ENCODE measurements at regions not wholly inside any gene's neighbourhood (a gene's known extent, or its start where the extent isn't known, plus 50 kb on each side); places are given as distances from the start of the nearest gene placed in this dataset.
"Not testable (repeated sequence)": the region's sequence is repeated elsewhere in the genome, so short reads cannot be mapped to it uniquely, and the experiment has no call there.

DNA sequence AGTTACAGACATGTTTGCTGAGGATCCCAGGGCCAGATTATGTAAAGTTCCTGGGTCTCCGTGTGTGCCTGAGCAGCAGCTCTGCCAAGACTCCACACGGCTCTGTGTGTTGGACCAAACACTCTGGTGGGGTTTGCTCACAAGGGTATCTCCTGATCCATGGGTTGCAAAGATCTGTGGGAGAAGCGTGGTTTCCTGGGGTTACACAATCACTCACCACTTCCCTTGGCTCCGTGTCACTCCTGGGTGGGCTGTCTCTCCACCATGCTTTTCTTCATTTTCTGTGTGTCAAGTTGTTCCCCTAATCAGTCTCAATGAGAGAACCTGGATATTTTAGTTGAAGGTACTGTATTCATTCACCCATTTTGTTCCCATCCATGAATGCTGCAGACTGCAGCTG, 1088.8 kb downstream of the FSCB start:
- DNase-seq (ENCODE audit: low read depth in 2 of 2): no peak

DNA sequence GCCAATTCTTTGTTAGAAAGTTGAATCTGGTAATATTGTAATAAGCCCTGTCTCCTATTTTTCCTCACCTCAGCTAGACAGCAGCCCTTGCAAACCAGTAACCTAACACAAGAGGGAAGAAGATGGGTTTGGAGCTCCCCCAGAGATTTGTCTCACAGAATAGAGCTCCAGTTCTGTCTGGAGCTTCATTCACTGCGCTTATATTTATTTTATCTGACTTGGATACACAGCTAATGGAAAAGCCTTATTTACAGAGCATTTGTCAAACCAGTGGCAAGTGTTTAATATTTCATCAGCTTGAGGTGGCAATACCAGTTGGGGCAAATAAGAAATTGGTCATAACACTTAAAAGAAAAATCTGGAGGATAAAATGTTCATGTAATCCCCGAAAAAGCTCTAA, 1094.0 kb downstream of the FSCB start:
- no peak for DNase-seq (ENCODE audit: low read depth in 2 of 2)

DNA sequence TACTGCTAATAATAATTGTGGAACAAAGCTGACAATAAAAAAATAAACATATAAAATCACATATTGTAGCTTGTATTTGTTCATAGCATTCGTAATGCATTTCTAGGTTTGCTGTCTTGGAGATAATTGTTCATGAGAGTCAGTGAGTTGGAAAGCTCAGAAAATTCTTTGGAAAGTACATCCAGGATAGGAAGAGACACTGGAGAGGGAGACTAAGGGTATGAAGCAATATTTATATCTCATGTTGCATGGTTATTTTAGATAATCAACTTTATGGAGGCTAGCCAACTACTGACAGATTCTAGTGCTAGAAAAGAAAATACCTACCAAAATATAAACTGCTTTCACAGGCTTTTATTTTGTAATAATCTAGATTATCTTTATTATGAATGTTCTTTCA, 1095.2 kb downstream of the FSCB start:
- no peak for DNase-seq (ENCODE audit: low read depth in 2 of 2)

DNA sequence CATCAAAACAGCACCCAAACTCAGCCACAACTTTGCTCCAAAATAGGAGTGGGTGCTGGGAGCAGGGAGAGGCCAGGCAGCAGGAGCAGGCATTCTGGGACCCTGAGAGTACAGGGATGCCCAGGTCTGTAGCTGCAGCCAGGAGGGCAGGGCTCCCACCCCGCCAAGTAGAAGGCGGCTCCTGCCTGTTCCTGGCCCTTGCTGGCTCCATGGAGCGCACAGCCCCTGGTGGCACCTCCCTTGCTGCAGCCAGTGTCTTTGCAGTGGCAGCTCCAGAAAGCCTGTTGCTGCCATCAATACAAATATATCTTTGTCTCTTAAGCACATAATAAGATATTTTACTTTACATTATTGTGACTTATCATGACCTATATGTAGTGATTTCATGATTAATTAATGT, 1096.5 kb downstream of the FSCB start:
- DNase-seq (ENCODE audit: low read depth in 2 of 2): no peak

DNA sequence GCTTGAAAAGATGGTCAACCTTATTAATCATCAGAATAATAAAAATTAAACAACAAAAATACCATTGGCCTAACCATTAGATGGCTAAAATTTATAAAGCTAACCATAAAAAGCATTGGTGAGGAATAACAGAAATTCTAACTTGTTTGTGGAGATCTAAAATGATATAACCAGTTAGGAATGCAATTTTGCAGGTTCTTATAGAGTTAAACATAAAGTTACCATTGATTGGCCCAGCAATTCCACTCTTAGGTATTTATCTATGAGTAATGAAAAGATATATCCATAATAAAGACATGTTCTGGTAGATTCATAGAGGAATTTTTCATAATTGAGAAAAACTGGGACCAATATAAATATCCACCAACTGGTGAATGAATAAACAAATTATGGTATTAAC, 1098.6 kb downstream of the FSCB start:
- DNase-seq (ENCODE audit: low read depth in 2 of 2): no peak

DNA sequence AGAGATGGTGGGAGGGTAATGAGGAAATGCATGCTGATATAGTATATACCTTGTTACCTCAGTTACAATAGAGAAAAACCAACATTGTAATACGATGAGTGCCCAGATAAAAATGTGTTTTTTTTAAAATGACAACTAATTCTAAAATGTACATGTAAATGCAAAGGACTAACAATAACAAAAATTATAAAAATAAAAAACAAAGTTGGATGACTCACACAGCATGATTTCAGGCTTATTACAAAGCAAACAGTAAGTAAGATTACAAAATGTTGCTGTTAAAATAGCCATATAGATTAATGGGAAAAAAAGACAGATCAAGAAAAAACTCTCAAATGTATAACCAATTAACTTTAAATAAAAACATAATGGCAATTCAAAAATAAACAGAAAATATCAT, 1099.4 kb downstream of the FSCB start:
- no peak for DNase-seq (ENCODE audit: low read depth in 2 of 2)

DNA sequence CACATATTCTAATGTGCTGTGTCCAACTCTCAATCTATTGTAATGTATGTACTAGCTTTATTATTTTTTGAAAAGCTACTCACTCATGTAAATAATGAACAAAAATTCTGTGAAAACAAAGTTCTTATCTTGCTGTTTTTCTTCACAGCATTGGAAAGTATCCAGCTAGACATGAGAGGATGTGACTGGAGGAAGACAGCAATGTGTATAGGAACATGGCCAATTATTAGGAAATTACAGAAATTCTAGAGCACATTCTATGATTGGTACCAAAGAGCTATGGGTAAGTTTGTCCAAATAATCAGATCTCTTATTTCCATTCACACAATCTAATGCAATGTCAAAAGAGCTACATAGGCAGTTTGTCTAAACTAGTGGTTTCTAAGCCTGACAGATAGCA, 1100.2 kb downstream of the FSCB start:
- DNase-seq (ENCODE audit: low read depth in 2 of 2): no peak

DNA sequence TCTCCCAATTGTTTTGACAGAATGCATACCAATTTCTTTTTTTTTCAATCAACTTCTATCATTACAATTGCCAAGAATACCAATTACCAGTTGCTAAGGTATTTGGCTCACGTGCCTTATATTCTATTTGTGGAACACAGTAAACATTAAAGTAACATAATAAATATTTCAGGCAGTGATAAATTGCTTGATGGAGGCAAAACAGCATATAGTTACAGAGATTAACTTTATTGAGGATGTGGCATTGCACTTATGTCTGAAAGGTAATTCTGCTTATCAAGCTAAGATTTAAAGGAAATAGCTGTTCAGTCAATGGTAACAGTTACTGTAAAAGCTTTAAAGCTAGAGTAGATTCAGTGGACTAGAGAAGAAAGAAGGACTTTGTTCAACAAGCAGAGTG, 1107.8 kb downstream of the FSCB start:
- no peak for DNase-seq (ENCODE audit: low read depth in 2 of 2)

DNA sequence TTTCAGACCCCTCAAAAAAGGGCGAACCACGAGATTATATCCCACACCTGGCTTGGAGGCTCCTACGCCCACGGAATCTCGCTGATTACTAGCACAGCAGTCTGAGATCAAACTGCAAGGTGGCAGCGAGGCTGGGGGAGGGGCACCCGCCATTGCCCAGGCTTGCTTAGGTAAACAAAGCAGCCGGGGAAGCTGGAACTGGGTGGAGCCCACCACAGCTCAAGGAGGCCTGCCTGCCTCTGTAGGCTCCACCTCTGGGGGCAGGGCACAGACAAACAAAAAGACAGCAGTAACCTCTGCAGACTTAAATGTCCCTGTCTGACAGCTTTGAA, 1136.6 kb downstream of the FSCB start:
- not testable (repeated sequence) for DNase-seq (ENCODE audit: low read depth in 2 of 2)

DNA sequence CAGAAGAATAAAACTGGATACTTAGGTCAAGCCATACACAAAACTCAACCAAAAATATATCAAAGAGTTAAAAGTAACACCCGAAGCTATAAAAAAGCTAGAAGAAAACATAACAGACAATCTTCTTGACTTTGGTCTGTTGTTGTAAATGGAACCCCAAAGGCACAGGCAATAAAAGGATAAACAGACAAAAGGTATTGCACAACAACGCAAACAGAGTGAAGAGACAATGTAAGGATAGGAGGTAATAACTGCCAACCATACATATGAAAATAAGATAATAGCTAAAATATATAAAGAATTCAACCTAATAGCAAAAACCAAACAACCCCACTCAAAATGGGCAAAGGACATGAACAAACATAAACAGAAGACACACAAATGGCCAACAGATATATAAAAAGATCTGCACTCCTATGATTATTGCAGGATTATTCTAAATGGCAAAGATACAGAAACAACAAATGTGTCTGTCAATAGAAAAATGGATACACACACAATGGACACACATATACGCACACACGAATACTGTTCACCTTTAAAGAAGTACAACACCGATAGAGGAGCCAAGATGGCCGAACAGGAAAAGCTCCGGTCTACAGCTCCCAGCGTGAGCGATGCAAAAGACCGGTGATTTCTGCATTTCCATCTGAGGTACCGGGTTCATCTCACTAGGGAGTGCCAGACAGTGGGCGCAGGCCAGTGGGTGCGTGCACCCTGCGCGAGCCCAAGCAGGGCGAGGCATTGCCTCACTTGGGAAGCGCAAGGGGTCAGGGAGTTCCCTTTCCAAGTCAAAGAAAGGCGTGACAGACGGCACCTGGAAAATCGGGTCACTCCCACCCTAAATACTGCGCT, 1137.1 kb downstream of the FSCB start:
- DNase-seq (ENCODE audit: low read depth in 2 of 2): no peak

DNA sequence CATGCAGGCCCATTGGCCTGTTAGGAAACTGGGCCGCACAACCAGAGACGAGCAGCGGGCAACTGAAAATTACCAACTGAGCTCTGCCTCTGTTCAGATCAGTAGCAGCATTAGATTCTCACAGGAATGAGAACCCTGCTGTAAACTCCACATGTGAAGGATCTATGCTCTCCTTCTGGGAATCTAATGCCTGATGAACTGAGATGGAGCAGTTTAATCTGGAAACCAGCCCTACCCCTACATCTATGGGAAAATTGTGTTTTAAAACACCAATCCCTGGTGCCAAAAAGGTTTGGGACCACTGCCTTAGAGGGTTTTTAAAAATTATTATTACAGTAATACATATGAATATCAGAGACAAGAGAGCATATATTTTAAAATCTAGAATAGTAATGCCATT, 1144.5 kb downstream of the FSCB start:
- no peak for DNase-seq (ENCODE audit: low read depth in 2 of 2)

DNA sequence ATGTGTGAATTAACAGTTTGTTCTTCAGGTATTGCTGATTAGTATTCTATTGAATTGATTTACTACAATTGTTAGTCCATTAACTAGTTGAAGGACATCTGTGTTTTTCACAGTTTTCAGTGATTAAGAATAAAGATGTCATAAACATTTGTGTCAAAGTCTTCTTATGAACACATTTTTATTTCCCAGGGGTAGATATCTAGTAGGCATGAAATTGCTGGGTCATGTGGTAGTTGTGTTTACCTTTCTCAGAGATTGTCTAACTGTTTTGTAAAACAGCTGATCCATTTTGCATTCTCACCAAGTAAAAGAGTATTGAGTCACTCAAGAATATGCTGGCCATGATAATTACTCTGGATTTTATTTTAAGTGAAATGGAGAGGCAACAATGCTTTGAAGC, 1145.3 kb downstream of the FSCB start:
- DNase-seq (ENCODE audit: low read depth in 2 of 2): no peak

DNA sequence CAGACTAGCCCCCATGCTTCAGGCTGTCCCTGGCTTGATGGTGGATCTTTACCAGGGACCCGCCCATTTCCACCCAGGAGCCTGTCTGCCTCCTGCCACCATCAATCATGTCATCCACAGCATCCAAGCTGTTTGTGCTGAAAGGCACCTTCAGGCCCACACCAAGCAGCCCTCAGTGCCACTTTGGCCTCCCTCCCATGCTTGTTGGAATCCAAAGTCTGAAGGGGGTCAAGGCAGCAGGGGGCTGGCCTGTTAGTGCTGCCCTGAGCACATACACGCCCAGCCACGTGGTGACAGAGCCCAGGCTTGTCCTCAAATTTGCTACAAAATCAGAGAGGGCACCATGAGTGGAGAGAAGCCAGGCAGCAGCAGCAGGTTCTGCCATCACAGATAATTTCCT, 1146.8 kb downstream of the FSCB start:
- no peak for DNase-seq (ENCODE audit: low read depth in 2 of 2)

DNA sequence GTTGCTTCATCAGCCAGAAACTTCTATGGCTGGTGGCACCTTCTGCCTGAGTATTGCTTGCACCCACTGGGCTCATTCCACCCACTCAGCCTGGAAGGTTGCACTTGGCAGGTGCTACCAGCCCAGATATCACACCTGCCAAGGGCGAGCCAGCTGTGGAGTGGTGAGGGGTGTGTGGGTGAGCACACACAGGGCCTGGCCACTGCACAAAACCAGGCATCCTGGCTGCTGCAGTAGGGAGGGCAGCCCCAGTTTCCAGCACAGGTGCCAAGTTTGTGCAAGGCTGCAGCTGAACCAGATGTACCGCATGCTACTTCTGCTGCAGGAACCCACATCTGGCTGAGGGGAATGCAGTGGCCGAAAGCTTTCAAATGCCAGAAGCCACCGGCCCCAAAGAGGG, 1147.8 kb downstream of the FSCB start:
- no peak for DNase-seq (ENCODE audit: low read depth in 2 of 2)

DNA sequence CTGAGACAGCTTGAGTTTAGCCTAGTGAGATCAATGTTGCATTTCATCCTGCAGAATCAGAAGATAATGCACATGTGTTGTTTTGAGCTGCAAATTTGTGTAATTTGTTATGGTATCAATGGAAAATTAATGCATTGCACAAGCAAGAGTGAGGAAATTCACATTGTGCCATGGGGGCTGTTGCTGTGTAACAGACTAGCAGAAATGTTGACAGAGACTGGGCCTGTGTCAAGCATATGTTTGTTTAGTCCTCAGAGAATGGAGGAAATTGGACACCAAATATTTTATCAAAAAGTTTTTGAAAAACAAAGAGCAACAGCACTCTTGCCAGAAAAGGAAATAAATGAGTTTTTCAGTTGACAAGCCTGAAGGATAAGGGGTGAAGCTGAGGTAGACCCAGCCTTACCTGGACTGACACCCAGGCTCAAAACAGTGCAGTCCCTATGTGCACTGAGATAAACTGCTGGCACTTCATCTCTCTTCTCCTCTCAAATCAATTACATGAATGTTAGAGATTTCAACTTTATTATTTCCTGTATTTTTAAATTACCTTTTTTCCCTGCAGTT, 1150.0 kb downstream of the FSCB start:
- DNase-seq (ENCODE audit: low read depth in 2 of 2): no peak

DNA sequence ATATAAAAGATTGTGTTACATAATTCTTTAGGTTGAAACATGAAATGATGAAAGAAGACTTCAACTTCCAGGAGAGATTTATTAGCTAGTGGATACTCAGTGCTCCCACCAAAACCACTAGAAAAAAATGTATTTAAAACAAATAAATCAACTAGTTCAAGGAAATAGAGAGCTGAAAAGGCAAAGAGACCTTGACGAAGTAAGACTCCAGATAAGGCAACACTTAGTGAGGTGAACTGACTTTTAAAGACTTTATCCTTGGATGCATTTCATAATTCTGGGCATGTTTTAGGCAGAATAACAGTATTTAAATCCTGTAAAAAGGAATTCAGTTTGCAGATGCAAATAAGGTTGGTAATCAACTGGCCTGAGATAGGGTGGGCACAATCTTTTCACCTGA, 1150.7 kb downstream of the FSCB start:
- DNase-seq (ENCODE audit: low read depth in 2 of 2): no peak

DNA sequence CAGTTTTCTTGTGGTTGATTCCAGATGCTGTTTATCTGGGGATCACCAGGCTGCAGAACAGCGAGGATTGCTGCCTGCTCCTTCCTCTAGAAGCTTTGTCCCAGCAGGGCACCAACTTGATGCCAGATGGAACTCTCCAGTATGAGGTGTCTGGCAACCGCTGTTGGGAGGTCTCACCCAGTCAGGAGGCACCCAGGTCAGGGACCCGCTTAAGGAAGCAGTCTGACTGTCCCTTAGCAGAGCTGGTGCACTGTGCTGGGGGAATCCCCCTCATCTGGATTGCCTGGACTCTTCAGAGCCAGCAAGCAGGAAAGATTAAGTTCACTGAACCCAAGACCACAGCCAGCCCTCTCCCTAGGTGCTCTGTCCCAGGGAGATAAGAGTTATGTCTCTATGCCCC, 1165.2 kb downstream of the FSCB start:
- no peak for DNase-seq (ENCODE audit: low read depth in 2 of 2)

DNA sequence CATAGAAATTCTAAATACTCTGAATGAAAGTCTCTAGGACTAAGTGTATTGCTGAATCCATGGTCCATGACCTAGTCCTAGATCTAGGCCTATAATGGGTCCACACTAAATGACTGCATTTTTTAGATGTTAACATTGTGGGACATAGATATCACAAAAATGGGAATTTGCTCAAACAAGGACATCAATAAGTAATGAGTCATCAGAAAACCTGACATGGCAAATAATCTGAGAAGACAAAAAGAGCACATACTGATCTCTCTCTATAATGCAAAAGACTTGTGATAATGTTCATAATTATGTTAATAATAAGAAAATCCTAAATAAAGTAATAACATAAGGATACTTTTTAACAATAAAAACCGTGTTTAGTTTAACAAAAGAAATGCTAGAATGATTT, 1168.4 kb downstream of the FSCB start:
- DNase-seq (ENCODE audit: low read depth in 2 of 2): no peak

DNA sequence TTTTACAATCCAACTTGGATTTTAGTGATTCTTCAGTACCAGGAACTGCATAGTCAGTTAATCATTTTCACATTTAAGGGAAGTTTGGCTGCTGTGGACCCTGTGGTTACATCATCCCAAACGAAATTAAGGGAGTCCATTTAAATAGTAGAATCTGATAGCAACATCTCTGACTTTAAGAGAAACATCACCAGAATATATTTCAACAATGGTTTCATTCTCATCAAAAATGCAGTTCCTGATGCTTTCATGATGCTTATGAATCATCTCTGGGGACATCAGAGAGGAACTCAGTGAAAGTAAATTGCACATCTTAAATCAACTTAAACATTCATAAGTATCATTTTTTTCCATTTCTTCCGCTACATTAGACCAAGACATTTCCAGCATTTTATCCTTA, 1170.7 kb downstream of the FSCB start:
- DNase-seq (ENCODE audit: low read depth in 2 of 2): no peak

DNA sequence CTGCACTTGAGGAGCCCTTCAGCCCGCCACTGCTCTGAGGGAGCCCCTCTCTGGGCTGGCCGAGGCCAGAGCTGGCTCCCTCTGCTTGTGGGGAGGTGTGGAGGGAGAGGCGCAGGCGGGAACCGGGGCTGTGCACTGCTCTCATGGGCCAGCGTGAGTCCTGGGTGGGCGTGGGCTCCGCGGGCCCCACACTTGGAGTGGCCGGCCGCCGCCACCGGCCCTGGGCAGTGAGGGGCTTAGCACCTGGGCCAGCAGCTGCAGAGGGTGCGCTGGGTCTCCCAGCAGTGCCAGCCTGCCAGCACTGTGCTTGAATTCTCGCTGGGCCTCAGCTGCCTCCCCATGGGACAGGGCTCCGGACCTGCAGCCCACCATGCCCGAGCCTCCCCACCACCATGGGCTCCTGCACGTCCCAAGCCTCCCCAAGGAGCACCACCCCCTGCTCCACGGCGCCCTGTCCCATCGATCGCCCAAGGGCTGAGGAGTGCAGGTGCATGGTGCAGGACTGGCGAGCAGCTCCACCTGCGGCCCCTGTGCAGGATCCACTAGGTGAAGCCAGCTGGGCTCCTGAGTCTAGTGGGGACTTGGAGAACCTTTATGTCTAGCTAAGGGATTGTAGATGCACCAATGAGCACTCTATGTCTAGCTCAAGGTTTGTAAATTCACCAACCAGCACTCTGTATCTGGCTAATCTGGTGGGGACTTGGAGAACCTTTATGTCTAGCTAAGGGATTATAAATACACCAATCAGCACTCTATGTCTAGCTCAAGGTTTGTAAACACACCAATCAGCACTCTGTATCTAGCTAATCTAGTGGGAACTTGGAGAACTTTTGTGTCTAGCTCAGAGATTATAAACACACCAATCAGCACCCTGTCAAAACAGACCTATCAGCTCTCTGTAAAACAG, 1180.3 kb downstream of the FSCB start:
- DNase-seq (ENCODE audit: low read depth in 2 of 2): not testable (repeated sequence)

DNA sequence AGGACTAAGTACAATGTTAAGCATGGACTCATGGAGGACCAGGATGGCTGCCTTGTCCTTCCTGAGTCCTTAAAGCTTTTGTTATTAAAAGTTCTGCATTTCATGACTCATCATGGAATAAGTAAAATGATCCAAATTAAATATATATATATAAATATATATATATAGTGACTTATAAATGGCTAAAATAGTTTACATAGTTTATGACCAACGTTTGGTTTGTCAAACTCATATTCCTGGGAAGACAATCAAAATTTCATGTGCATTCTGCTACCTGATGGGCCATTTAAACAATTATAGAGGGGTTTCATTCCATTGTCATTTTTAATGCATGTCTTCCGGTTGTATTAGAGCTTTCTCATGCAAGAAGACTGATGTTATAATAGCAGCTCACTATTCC, 1190.7 kb downstream of the FSCB start:
- DNase-seq (ENCODE audit: low read depth in 2 of 2): no peak

DNA sequence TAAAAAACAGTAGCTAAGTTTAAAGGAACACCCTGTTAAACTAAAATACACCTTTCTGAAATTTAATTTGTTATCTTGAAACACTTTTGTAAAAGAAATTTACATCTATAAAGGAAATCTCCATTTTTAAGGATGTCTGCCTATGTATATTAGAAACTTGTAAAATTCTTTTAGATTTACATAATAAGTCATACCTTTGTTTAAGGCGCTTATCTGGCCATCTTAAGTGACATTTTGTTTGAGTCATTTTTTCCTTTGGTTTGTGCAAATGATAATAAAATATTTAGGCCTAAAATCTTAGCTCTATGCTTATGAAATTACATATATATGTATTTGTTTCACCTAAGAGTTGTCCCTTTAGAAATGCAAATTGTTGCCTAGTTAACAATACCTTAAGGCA, 1193.4 kb downstream of the FSCB start:
- no peak for DNase-seq (ENCODE audit: low read depth in 2 of 2)

Data from stimulated activated CD4-positive, alpha-beta T cell treated with anti-CD3 and anti-CD28 coated beads, Interleukin-4, amount 100 ng/mL, for 48 hours (primary cell).